ENCODE measurements at regions not wholly inside any gene's neighbourhood (a gene's known extent, or its start where the extent isn't known, plus 50 kb on each side); places are given as distances from the start of the nearest gene placed in this dataset.
"Not testable (repeated sequence)": the region's sequence is repeated elsewhere in the genome, so short reads cannot be mapped to it uniquely, and the experiment has no call there.

DNA sequence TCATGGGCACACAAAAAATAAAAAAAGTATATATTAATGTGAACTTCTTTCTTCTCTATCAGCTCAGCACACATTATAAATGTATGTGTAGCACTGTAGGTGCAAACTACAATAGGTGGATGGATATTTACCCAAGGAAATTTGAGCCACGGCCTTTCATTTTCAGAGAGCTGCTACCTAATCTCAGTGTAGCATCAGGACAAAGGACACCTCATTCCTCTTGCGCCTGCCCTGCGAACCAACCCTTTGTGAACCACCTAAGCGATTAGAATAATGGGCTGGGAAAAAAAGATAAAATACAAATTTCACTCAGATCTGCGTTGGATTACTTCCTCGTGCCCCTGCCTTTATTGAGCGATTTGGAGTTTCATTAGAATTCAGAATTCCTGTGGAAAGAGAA lies 263.2 kb downstream of the NR2F2 start:
- DNase-seq (ENCODE audit: low read depth) = no peak
- in situ Hi-C loops (cut with HindIII; ENCODE audit: low pct_unique_long_range_greater_than_20kb, low sequenced_read_pairs) = no loop called here

DNA sequence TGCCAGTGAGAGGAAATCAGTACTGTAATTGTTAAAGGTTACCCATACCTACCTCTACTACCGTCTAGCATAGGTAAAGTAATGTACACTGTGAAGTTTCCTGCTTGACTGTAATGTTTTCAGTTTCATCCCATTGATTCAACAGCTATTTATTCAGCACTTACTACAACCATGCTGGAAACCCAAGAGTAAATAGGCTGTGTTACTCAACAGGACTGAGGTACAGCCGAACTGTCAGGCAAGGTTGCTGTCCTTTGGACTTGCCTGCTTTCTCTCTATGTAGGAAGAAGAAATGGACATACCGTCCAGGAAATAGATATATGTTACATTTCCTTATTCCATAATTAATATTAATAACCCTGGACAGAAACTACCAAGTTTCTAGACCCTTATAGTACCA lies 265.5 kb downstream of the NR2F2 start:
- no peak for DNase-seq (ENCODE audit: low read depth)
- in situ Hi-C loops (cut with HindIII; ENCODE audit: low pct_unique_long_range_greater_than_20kb, low sequenced_read_pairs) = no loop called here

DNA sequence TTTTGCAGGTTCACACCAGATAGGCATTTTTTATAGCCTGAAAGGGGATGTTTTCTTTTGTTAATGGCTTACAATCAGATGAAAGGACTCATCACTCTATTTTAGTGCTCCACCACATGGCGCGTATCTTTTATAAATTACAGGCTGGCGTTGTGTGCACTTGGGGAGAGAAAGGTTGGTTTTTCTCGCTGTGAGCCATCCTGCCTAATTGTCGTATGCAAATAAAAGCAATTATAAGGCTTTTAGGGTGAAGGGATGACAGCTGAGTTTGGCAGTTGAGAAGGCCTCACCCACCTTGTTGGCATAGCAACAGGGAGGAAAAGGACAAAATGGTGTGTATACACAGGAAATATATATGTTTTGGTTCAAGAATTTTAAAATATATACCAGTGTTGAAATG lies 268.0 kb downstream of the NR2F2 start:
- DNase-seq (ENCODE audit: low read depth) = no peak
- in situ Hi-C loops (cut with HindIII; ENCODE audit: low pct_unique_long_range_greater_than_20kb, low sequenced_read_pairs) = no loop called here

DNA sequence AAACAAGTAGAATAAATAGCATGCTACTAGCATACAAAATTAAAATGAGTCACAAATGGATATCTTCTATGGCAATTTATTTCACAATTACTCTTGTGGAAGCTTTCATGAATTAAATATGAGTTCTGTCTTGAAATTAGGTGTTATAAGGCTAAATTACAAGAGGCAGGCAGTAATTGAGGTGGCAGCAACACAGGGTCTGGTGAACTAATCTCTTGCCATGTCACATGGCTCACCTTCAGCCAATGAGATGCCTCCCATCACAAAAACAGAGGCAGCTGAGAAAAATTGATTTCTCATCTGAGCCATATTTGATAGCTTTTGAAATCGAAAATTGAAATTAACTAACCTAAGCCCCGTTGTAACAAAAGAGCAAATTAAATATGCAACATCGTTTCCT lies 268.8 kb downstream of the NR2F2 start:
- in situ Hi-C loops (cut with HindIII; ENCODE audit: low pct_unique_long_range_greater_than_20kb, low sequenced_read_pairs) = no loop called here
- no peak for DNase-seq (ENCODE audit: low read depth)

DNA sequence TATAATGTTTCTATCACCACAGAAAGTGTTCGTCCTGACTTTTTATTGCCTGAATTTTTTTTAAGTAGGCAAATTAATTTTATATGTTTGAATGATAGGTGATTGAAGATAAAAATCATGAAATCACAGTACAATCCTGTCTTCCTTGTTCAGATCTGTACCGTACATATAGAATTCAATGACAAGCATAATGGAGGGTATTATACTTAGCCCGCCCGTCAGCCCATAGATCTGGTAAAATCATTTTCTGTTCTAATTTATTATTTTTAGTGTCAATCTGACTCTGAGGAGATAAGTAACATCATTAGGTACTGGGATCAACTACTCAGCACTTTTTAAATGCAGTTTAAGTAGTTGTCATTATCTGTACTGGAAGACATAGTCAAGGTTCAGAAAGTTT lies 269.9 kb downstream of the NR2F2 start:
- no peak for DNase-seq (ENCODE audit: low read depth)
- in situ Hi-C loops (cut with HindIII; ENCODE audit: low pct_unique_long_range_greater_than_20kb, low sequenced_read_pairs) = no loop called here

DNA sequence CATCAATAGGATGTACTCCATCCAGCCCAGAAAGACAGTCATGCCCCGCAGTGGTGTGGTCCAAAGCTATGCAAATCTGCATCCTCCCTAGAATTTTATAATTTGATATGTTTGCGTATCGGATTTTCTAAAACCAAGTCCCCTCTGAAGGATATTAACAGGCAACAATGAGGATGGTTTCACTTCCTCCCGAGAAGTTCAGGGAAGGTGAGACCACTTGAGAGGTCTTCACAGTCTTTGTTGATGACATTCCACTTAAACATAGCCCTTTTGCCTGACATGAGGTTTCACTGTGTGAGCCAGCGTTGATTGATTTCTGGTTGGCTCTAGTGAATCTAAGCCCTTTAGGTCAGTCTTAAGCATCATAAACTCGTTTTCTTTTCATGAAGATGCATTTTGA lies 276.1 kb downstream of the NR2F2 start:
- in situ Hi-C loops (cut with HindIII; ENCODE audit: low pct_unique_long_range_greater_than_20kb, low sequenced_read_pairs) = no loop called here
- no peak for DNase-seq (ENCODE audit: low read depth)

DNA sequence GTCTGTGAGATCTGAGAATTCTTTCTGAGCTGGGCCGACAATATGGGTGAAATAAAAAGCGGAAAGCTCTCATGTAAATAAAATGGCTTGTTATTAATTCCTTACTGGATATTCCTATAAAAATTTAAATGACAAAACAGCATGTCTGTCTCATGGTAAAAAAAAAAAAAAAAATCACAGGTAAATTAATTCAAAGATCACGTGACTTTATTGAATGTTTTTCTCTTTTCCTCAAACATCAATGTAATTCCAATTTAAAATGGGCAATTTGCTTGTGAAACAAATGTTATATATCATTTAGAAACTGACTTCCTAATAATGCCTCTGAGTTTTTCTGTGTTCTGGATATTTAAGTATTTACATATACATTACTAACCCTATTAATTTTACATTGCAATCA lies 280.3 kb downstream of the NR2F2 start:
- in situ Hi-C loops (cut with HindIII; ENCODE audit: low pct_unique_long_range_greater_than_20kb, low sequenced_read_pairs) = no loop called here
- DNase-seq (ENCODE audit: low read depth) = no peak

DNA sequence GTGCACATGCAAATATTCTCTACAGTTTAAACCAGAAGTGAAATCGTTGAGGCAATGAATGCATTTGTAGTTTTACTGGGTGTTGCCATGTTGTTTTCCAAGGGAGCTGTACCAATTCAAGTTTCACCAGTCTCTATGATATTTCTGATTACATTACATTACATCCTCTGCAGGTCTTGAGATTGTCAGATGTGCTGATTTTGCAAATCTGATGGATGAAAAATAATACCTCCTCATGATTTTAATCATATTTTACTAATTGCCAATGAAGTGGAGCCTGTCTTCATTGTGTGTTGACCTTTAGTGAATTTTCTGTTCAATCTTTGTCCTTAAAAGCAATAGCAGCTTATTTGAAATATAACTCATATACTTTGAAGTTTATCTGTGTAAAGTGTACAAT lies 282.4 kb downstream of the NR2F2 start:
- in situ Hi-C loops (cut with HindIII; ENCODE audit: low pct_unique_long_range_greater_than_20kb, low sequenced_read_pairs) = no loop called here
- no peak for DNase-seq (ENCODE audit: low read depth)

DNA sequence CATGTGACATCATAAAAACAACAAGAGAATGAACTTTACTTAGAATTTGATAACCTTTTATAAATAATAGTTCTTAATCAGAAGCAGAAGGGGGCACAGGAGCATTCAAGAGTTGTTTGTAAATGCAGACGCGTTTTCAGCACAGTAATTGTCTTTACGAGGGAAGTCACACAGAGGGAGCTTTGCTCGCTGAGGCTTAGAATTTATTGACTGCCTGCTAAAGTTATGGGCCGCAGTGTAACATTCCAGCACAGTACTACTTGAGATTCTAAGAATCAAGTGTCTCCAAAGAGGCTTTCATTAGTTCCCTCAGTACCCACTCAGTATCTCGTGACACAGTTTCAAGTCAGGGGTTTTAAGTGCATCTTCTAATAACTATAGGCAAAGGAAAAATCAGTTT lies 288.7 kb downstream of the NR2F2 start:
- no peak for DNase-seq (ENCODE audit: low read depth)
- in situ Hi-C loops (cut with HindIII; ENCODE audit: low pct_unique_long_range_greater_than_20kb, low sequenced_read_pairs) = no loop called here

DNA sequence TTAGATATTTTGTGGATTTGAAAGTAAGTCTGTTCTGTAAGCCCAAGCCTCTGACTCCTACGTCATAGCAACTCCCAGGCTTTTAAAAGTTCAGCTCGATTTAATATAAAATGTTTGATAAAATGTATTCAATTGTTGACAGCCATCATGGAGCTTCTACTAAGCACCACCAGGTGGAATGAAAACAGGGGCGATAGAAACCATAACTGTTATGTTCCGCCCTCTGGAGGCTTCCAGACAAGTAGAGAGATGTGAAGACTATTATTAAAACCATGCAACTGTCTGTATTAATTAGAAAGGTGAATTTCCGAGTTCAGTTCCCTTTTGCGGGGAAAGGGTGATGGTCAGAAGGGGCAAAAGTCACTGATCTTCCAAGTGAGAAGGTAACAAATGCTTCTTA lies 292.2 kb downstream of the NR2F2 start:
- no peak for DNase-seq (ENCODE audit: low read depth)
- in situ Hi-C loops (cut with HindIII; ENCODE audit: low pct_unique_long_range_greater_than_20kb, low sequenced_read_pairs) = no loop called here

DNA sequence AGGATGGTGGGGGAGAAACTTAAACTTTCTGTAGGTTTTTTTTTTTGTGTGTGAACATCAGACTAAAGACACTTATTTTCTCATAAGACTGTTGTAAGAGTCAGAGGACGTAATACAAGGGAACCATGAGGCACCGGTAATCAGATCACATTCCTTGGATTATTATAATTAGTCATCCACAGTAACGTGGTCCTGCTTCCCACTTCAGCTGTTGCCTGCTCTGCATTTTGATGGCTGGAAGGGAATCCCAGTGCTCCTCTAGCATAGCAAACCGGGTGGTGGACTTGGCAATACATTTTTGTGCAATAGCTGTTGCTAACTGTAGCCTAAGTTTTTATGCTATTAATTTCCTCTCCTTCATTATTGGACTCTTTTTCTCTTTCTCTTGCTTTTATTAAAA lies 294.8 kb downstream of the NR2F2 start:
- in situ Hi-C loops (cut with HindIII; ENCODE audit: low pct_unique_long_range_greater_than_20kb, low sequenced_read_pairs) = no loop called here
- DNase-seq (ENCODE audit: low read depth) = no peak

DNA sequence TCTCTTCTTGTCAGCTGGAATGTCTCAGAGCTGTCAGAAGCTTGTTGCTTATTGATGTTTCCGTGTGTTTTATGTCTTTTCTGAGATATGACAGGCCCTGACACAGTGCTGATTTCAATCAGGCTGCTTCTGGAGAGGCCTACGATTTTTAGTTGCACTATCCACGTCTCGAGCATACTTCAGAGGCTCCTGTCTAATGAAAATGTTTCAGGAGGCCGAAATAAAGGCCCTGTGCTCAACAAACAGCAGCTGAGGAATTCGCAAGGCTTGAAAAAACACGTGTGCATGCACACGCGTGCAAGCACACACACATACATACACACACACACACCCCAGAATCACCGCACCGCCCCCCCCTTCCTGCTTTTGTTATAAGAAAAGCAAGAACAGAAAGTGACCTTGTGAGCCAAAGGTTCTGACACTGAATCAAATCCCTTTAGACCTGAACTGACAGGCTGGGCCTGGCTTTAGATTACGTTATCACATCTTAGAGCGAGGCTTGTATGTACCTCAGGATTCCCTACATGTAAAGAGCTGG lies 296.6 kb downstream of the NR2F2 start:
- in situ Hi-C loops (cut with HindIII; ENCODE audit: low pct_unique_long_range_greater_than_20kb, low sequenced_read_pairs) = no loop called here
- no peak for DNase-seq (ENCODE audit: low read depth)

DNA sequence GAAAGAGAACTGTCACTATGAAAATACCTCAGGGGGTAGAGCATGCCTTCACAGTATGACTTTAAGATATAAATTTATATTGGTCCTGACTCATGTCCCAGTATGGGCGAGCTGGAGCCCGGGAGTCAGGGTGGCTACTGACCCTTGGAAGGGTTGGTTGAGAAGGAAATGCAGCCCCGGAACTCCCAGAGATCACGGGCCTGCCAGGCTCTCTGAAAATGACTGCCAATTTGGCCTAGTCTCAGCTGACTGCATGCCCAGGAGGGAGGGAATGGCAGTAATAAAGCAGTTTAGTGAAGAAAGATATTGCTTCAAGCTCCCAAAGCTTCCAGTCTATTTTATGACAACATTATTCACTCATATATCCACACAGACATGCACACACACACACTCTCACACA lies 299.0 kb downstream of the NR2F2 start:
- no peak for DNase-seq (ENCODE audit: low read depth)
- in situ Hi-C loops (cut with HindIII; ENCODE audit: low pct_unique_long_range_greater_than_20kb, low sequenced_read_pairs) = no loop called here

DNA sequence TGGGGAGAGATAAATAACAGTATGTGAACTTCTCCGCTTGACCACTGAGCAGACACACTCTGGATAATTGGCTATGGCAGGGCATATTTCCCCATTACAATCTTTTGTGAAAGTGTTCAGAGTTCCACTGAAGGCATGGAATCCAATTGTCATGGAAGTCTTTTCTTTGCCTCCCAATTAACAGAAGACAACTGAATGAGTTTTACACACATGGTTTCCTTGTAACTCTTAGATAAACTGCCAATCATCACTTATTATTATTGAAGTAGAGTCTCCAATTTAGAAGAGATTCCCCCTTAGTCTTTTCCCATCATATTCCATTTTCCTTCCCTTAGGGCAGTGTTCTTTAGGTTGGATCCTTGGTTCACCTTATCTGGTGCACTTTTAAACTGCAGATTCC lies 308.3 kb downstream of the NR2F2 start:
- in situ Hi-C loops (cut with HindIII; ENCODE audit: low pct_unique_long_range_greater_than_20kb, low sequenced_read_pairs) = no loop called here

DNA sequence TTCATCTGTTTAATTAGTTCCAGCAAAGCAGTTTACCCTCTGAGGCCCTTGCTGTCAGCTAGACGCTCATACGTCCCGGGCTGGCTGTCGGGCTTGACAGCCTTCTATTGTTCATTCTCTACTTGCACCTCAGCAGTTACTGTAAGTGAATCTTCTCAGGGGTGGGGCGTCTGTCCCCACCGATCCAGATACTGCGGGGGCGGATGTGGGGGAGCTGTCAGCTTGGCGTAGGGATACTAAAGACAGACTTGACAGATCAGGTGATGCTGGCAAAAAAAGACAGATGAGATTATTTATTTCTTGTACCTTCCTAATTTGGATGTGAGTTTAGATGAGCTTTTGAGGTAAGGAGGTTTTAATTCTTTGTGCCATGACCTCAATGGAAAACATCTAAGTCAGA lies 315.3 kb downstream of the NR2F2 start:
- DNase-seq (ENCODE audit: low read depth) = no peak
- in situ Hi-C loops (cut with HindIII; ENCODE audit: low pct_unique_long_range_greater_than_20kb, low sequenced_read_pairs) = no loop called here

More for the DNA sequence above, 308.3 kb downstream of the NR2F2 start:
- no peak for DNase-seq (ENCODE audit: low read depth)

DNA sequence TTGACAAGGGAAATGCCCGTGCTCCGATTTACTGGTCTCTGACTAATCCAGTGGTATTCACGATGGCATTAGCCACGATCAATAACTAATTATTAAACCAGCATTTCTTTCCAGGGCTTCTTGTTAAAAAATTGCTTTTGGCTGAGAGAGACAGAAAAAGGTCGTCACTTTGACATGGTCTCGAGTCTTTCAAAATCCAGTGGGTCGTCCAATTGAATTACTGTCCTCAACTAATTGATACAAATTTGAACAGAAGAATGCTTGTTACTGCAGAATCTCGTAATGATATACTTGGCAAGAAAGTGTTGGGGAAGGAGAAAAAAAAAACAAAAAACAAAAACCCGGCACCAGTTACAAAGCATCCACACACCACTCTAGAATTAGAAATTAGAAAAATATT lies 318.4 kb downstream of the NR2F2 start:
- in situ Hi-C loops (cut with HindIII; ENCODE audit: low pct_unique_long_range_greater_than_20kb, low sequenced_read_pairs) = no loop called here

DNA sequence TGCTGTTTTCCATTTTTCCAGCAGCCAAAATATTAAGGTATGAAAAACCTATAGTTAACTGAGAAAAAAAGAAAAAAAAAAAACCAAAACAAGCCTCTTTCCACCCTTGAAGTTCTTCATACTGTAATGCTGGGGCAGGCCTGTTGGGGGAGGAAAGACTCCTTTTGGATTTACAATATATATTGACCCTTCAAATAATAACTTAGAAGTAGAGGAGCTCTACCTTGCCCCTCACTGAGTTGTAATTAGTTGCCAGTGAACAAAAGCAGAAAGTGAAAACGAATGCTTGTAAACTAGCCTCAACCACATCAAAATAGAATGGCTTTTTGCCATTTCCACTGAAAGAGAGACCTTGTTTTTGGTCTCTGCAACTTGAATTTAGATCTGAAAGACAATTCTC lies 326.6 kb downstream of the NR2F2 start:
- in situ Hi-C loops (cut with HindIII; ENCODE audit: low pct_unique_long_range_greater_than_20kb, low sequenced_read_pairs) = no loop called here
- no peak for DNase-seq (ENCODE audit: low read depth)

More for the DNA sequence above, 318.4 kb downstream of the NR2F2 start:
- no peak for DNase-seq (ENCODE audit: low read depth)

DNA sequence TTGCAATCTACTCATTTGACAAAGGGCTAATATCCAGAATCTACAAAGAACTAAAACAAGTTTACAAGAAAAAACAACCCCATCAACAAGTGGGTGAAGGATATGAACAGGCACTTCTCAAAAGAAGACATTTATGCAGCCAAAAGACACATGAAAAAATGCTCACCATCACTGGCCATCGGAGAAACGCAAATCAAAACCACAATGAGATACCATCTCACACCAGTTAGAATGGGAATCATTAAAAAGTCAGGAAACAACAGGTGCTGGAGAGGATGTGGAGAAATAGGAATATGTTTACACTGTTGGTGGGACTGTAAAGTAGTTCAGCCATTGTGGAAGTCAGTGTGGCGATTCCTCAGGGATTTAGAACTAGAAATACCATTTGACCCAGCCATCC lies 336.5 kb downstream of the NR2F2 start:
- in situ Hi-C loops (cut with HindIII; ENCODE audit: low pct_unique_long_range_greater_than_20kb, low sequenced_read_pairs); DNase-seq (ENCODE audit: low read depth): not testable (repeated sequence)

DNA sequence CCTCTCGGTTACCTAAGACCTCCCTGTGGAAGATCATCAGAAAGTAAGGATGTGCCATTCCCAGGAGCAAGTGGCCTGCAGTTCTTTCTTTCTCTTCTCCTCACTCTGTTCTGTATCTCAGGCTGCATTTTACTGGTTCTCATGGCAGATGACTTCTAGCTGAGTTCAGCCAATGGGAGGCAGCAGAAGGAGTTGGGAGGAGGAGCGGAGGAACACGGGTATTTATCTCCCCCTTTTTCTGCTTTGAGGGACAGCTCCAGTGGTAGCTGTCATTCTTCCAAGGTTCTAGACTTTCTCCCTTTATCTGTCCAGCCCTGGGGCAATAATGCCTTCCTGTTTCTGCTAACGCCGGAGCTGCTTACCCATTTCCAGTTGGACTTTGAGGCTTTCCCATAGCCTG lies 339.9 kb downstream of the NR2F2 start:
- in situ Hi-C loops (cut with HindIII; ENCODE audit: low pct_unique_long_range_greater_than_20kb, low sequenced_read_pairs) = no loop called here

DNA sequence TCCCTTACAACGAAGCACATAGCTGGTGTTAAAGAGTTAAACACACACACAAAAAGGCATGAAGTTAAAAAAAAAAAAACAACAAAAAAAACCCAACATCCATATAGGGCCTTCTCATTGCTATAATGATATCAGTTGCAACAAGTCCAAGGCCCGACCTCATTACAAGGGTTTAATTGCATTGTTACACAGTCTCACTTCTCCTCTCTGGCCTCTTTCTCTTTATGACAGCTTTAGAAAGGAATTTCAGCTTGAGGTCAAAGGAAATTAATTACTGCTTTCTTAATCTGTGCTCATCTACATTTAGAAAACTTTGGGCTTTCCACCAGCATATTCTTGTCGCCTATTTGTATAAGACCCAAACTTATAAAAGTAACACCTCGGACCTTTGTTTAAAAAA lies 342.1 kb downstream of the NR2F2 start:
- DNase-seq (ENCODE audit: low read depth) = no peak
- in situ Hi-C loops (cut with HindIII; ENCODE audit: low pct_unique_long_range_greater_than_20kb, low sequenced_read_pairs) = no loop called here

More for the DNA sequence above, 339.9 kb downstream of the NR2F2 start:
- DNase-seq (ENCODE audit: low read depth) = no peak

DNA sequence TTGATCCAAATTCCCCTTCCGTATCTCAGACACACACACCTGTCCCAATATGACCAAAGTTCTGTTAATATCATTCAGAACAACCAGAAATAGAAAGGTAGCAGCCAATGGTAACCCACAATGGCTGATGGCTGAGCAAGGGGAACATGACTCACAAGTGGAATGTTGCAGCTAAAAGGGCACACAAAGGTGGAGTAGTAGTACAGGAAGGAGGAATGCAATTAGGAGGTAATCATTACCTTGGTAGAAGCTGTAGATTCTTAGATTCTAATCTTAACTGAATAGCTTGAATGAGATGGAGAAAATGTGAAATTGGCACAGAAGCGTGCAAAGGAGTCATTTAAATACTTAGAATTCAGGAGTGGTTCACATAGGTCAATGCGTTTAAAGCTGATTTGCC lies 347.9 kb downstream of the NR2F2 start:
- in situ Hi-C loops (cut with HindIII; ENCODE audit: low pct_unique_long_range_greater_than_20kb, low sequenced_read_pairs) = no loop called here
- peak; percentile 14 for DNase-seq (ENCODE audit: low read depth)
